Sigmoid colon (tissue), 6 donors: ENCODE measurements at regions not wholly inside any gene's neighbourhood (a gene's known extent, or its start where the extent isn't known, plus 50 kb on each side); places are given as distances from the start of the nearest gene placed in this dataset.
"Not testable (repeated sequence)": the region's sequence is repeated elsewhere in the genome, so short reads cannot be mapped to it uniquely, and the experiment has no call there.

Experiments used
- DNase-seq: peaks from one replicate; pipeline ENCODE4 v3.0.0-alpha.2; 2019
- H3K27ac ChIP-seq, 4 donors: fragments of 200-600 bp; sonication (generic); one replicate each; pipeline ENCODE4 v1.5.1; 2016 to 2019; ENCODE audit warnings: mild to moderate bottlenecking in 1 of 4
- H3K27me3 ChIP-seq, 3 donors: fragments of 200-600 bp; sonication (generic); one replicate each; pipeline ENCODE4 v1.5.1; 2019; ENCODE audit warnings: mild to moderate bottlenecking in 1 of 3
- H3K36me3 ChIP-seq, 4 donors: fragments of 200-600 bp; sonication (generic); one replicate each; pipeline ENCODE4 v1.5.1; 2016 to 2019
- H3K4me1 ChIP-seq, 4 donors: fragments of 200-600 bp; sonication (generic); one replicate each; pipeline ENCODE4 v1.5.1; 2017 to 2019
- H3K4me3 ChIP-seq, 4 donors: fragments of 200-600 bp; sonication (generic); one replicate each; pipeline ENCODE4 v1.5.1; 2017 to 2019; ENCODE audit warnings: mild to moderate bottlenecking in 2 of 4, moderate library complexity in 1 of 4
- H3K9me3 ChIP-seq, 4 donors: fragments of 200-600 bp in 3 of 4; sonication (generic) in 3 of 4; one replicate each; pipeline versions ENCODE4 v1.5.1 to v1.6.1; 2013 to 2019
- EP300 ChIP-seq, 4 donors: sonication (generic); formaldehyde crosslinking; IDR thresholded peaks; one replicate each; pipeline ENCODE4 v1.6.1; 2017; ENCODE audit warnings: antibody characterized with exemption in 4 of 4
- POLR2A ChIP-seq, 2 donors: fragments of 450-650 bp; IDR thresholded peaks; one replicate each; pipeline ENCODE4 v1.6.1; 2016; ENCODE audit warnings: antibody characterized with exemption in 2 of 2, mild to moderate bottlenecking in 2 of 2, moderate library complexity in 2 of 2
- POLR2AphosphoS5 ChIP-seq, 4 donors: sonication (generic); formaldehyde crosslinking; IDR thresholded peaks; one replicate each; pipeline ENCODE4 v1.6.1; 2017; ENCODE audit warnings: antibody characterized with exemption in 4 of 4
- WGBS, 2 donors: extraction: QIAGEN DNeasy Blood & Tissue Kit; methylation state at CpG; one replicate each; pipeline ENCODE4 v1.1.7; 2013; 5-methylcytosine and 5-hydroxymethylcytosine counted together
- intact Hi-C: fragments of 100-400 bp; cut with DNase I; formaldehyde crosslinking; loops from one replicate; pipeline ENCODE4 v1.15.1; 2023
- TF ChIP-seq, protein P1 (sequence below), 4 experiments: fragments of 450-650 bp in 3 of 4; fragments of 200-600 bp in 1 of 4; IDR thresholded peaks; one replicate each; pipeline ENCODE4 v1.5.1; 2016 to 2019; ENCODE audit warnings: antibody characterized with exemption in 4 of 4, mild to moderate bottlenecking in 3 of 4, moderate library complexity in 2 of 4
- donor health status: healthy with polysubstance abuse.
- donor health status: healthy.

DNA sequence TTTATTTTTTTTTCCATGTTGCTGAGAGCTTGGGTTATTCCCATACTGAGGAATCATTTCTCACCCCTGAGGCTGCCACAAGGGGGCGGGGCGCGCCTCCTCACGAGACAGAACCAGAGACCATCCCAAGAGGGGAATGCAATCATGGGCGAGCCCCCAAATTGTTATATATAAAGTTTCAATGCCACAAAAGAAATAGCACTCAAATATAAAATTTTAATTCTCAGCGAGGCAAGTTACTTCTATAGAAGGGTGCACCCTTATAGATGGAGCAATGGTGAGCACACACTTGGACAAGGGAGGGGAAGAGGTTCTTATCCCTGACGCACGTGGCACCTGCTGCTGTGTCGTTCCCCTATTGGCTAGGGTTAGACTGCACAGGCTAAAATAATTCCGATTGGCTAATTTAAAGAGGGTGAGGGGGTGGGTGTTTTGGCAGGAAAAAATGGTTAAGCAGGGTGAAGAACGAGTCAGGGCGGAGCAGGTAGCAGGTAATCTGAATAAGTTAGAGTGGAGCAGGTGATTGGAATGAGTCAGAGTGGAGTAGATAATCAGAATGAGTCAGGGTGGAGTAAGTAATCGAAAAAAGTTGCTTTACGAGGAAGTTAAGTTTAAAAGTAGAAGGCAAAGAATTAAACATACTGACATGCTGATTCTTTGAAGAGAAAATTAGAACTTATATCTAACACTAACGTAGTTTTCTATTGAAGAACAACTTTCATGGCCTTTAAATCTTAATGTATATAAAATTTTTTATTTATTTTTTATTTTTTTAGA is 177.5 kb downstream of the MTCL1 start:
- whole genome bisulfite sequencing, 2 donors: 74 to 79% methylated on average over 15 of the region's 15 CpGs
- intact Hi-C loops: no loop called here
- H3K36me3 ChIP-seq: no peaks in the 10 kb centered on the region
- peaks cover 0 to 6% (median 4%) of the 10 kb centered on the region in 4 donors for H3K9me3 ChIP-seq
- no peaks in the 10 kb centered on the region for H3K4me1 ChIP-seq
- H3K4me3 ChIP-seq: no peak overlapping the region
- no peak overlapping the region for H3K27ac ChIP-seq
- TF ChIP-seq POLR2A (IDR thresholded peaks at IDR 0.05): no peak
- TF ChIP-seq, protein P1, sequence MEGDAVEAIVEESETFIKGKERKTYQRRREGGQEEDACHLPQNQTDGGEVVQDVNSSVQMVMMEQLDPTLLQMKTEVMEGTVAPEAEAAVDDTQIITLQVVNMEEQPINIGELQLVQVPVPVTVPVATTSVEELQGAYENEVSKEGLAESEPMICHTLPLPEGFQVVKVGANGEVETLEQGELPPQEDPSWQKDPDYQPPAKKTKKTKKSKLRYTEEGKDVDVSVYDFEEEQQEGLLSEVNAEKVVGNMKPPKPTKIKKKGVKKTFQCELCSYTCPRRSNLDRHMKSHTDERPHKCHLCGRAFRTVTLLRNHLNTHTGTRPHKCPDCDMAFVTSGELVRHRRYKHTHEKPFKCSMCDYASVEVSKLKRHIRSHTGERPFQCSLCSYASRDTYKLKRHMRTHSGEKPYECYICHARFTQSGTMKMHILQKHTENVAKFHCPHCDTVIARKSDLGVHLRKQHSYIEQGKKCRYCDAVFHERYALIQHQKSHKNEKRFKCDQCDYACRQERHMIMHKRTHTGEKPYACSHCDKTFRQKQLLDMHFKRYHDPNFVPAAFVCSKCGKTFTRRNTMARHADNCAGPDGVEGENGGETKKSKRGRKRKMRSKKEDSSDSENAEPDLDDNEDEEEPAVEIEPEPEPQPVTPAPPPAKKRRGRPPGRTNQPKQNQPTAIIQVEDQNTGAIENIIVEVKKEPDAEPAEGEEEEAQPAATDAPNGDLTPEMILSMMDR (IDR thresholded peaks at IDR 0.05): peak in 1 of 4 experiments; percentile 12
- no peaks in the 10 kb centered on the region for H3K27me3 ChIP-seq
- no peak for DNase-seq

DNA sequence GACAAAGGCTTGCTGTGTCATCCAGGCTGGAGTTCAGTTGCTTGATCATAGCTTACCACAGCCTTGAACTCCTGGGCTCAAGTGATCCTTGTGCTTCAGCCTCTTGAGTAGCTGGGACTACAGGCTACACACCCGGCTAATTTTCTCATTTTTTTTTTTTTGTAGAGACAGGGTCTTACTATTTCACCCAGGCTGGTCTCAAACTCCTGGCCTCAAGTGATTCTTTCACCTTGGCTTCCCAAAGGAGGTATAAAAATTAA is 178.0 kb downstream of the MTCL1 start:
- no peaks in the 10 kb centered on the region for H3K4me1 ChIP-seq
- peaks cover 0 to 6% (median 4%) of the 10 kb centered on the region in 4 donors for H3K9me3 ChIP-seq
- TF ChIP-seq, protein P1 (IDR thresholded peaks at IDR 0.05): no peak
- TF ChIP-seq POLR2AphosphoS5 (IDR thresholded peaks at IDR 0.05): no peak
- no peak for TF ChIP-seq EP300 (IDR thresholded peaks at IDR 0.05)
- TF ChIP-seq POLR2A (IDR thresholded peaks at IDR 0.05): no peak
- no peak overlapping the region for H3K27ac ChIP-seq
- no peak for DNase-seq
- 94 to 97% methylated on average over 1 of the region's 1 CpG for WGBS, 2 donors
- H3K4me3 ChIP-seq: no peak overlapping the region
- no peaks in the 10 kb centered on the region for H3K27me3 ChIP-seq
- intact Hi-C loops: no loop called here
- no peaks in the 10 kb centered on the region for H3K36me3 ChIP-seq

DNA sequence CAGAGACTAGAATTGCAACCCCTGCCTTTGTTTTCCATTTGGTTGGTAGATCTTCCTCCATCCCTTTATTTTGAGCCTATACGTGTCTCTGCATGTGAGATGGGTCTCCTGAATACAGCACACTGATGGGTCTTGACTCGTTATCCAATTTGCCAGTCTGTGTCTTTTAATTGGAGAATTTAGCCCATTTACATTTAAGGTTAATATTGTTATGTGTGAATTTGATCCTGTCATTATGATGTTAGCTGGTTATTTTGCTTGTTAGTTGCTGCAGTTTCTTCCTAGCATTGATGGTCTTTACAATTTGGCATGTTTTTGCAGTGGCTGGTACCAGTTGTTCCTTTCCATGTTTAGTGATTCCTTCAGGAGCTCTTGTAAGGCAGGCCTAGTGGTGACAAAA is 182.5 kb downstream of the MTCL1 start:
- intact Hi-C loops, H3K27me3 ChIP-seq, H3K36me3 ChIP-seq, H3K9me3 ChIP-seq, H3K4me3 ChIP-seq, DNase-seq, H3K27ac ChIP-seq, H3K4me1 ChIP-seq: not testable (repeated sequence)
- WGBS, 2 donors: 92 to 98% methylated on average over 2 of the region's 2 CpGs

DNA sequence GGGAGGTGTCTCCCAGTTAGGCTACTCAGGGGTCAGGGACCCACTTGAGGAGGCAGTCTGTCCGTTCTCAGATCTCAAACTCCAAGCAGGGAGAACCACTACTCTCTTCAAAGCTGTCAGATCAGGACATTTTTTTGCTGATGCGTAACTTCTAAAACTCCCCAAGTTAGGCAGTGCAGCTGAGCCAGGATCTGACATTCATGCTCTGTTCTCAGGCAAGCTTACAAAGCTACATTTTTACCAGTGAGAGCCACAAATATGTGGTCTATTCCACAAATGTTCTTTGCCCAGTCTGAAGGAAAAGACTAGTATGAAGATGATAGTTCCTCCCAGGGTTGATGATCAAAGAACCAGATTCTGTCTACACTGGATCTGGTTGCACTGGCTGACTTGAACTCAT is 184.1 kb downstream of the MTCL1 start:
- intact Hi-C loops: no loop called here
- Histone ChIP-seq H3K9me3 (no peaks in the 10 kb centered on the region), H3K27ac (no peak overlapping the region), H3K4me1 (peaks cover 0 to 8% (median 3%) of the 10 kb centered on the region in 4 donors), H3K36me3 (no peaks in the 10 kb centered on the region), H3K4me3 (no peak overlapping the region), H3K27me3 (no peaks in the 10 kb centered on the region)
- TF ChIP-seq EP300 (IDR thresholded peaks at IDR 0.05) (no peak), POLR2A (IDR thresholded peaks at IDR 0.05) (no peak), POLR2AphosphoS5 (IDR thresholded peaks at IDR 0.05) (no peak)
- TF ChIP-seq, protein P1 (IDR thresholded peaks at IDR 0.05): no peak
- WGBS, 2 donors: 84 to 89% methylated on average over 2 of the region's 2 CpGs
- no peak for DNase-seq

DNA sequence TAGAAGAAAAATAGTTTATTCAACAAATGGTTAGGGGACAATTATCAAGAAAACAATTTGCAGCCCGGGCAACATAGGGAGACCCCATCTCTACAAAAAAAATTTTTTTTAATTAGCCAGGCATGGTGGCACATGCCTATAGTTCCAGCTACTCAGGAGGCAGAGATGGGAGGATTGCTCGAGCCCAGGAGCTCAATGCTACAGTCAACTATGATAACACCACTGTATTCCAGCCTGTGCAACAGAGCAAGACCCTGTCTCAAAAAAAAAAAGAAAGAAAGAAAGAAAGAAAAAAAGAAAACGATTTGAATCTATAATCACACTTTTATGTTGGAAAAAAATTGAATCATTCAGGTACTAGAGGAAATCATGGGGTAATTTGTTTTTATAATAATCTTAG is 185.1 kb downstream of the MTCL1 start:
- H3K36me3 ChIP-seq, H3K4me1 ChIP-seq, intact Hi-C loops, H3K9me3 ChIP-seq, H3K27me3 ChIP-seq, H3K4me3 ChIP-seq, DNase-seq: not testable (repeated sequence)
- 34 to 72% methylated on average over 3 of the region's 3 CpGs for WGBS, 2 donors
- peak overlapping the region in 2 of 4 donors; percentile 49 to 51 for H3K27ac ChIP-seq

DNA sequence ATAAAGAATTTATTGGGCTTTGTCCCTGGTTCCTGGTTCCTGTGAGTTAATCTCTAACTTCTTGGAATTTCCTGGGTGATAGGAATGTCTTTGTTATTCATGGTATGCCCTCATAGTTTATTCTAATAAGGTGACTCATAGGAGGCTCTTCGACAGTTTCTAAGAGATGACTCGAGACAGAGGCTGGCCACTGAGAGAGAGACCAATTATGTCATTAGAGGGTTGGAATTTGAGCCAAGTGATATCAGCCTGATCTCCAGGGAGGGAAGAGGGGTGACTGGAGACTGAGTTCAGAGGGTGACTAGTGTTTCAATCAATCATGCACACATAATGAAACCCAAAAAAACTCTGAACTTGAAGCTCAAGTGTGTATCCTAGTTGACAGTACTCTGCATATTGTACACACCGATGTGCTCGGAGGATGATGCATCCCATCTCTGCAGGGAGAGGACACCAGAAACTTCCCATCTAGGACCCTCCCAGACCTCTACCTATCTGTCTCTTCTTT is 185.7 kb downstream of the MTCL1 start:
- H3K9me3 ChIP-seq: peaks cover 0 to under 1% (median 0%) of the 10 kb centered on the region in 4 donors
- DNase-seq: no peak
- no peaks in the 10 kb centered on the region for H3K36me3 ChIP-seq
- H3K4me3 ChIP-seq: no peak overlapping the region
- H3K27me3 ChIP-seq: no peaks in the 10 kb centered on the region
- peak overlapping the region in 3 of 4 donors; percentile 39 to 51 (median 49) for H3K27ac ChIP-seq
- TF ChIP-seq POLR2A (IDR thresholded peaks at IDR 0.05) (no peak), POLR2AphosphoS5 (IDR thresholded peaks at IDR 0.05) (no peak), EP300 (IDR thresholded peaks at IDR 0.05) (no peak)
- TF ChIP-seq, protein P1 (IDR thresholded peaks at IDR 0.05): no peak
- intact Hi-C loops: no loop called here
- 29 to 48% methylated on average over 4 of the region's 4 CpGs for WGBS, 2 donors
- H3K4me1 ChIP-seq: peaks cover 0 to 8% (median 3%) of the 10 kb centered on the region in 4 donors
